GM06990 (cell line): ENCODE measurements at regions not wholly inside any gene's neighbourhood (a gene's known extent, or its start where the extent isn't known, plus 50 kb on each side); places are given as distances from the start of the nearest gene placed in this dataset.
A peak's percentile ranks its signal among the peaks of the same experiment; 100 is the strongest.
"Not testable (repeated sequence)": the region's sequence is repeated elsewhere in the genome, so short reads cannot be mapped to it uniquely, and the experiment has no call there.

ENCODE experiments used
- DNase-seq: peaks from one replicate; pipeline ENCODE4 v3.0.0-alpha.2; 2011; ENCODE audit not compliant: insufficient read length; ENCODE audit errors: extremely low read depth
- H3K27me3 ChIP-seq: replicated peaks from 2 replicates; pipeline ENCODE4 v1.6.0; 2011; ENCODE audit warnings: low read length; ENCODE audit not compliant: control insufficient read depth, insufficient read depth
- H3K36me3 ChIP-seq: 2 replicates; pipeline ENCODE4 v1.5.1; 2011; ENCODE audit warnings: low read length; ENCODE audit not compliant: control insufficient read depth, insufficient read depth
- H3K4me3 ChIP-seq: replicated peaks from 2 replicates; pipeline ENCODE4 v1.5.1; 2011; ENCODE audit warnings: low read depth, mild to moderate bottlenecking, control low read depth, low read length
- TF ChIP-seq, protein P1 (sequence below): IDR thresholded peaks from 2 replicates; pipeline ENCODE4 v1.5.1; 2011; ENCODE audit warnings: low read length, control low read depth, mild to moderate bottlenecking, inconsistent platforms; ENCODE audit not compliant: insufficient read depth, poor library complexity, severe bottlenecking

- H3K27me3 ChIP-seq, result no peaks in the 10 kb centered on the region
- no peak for DNase-seq
- no peak overlapping the region for H3K4me3 ChIP-seq
- H3K36me3 ChIP-seq, result no peaks in the 10 kb centered on the region
- TF ChIP-seq, protein P1, sequence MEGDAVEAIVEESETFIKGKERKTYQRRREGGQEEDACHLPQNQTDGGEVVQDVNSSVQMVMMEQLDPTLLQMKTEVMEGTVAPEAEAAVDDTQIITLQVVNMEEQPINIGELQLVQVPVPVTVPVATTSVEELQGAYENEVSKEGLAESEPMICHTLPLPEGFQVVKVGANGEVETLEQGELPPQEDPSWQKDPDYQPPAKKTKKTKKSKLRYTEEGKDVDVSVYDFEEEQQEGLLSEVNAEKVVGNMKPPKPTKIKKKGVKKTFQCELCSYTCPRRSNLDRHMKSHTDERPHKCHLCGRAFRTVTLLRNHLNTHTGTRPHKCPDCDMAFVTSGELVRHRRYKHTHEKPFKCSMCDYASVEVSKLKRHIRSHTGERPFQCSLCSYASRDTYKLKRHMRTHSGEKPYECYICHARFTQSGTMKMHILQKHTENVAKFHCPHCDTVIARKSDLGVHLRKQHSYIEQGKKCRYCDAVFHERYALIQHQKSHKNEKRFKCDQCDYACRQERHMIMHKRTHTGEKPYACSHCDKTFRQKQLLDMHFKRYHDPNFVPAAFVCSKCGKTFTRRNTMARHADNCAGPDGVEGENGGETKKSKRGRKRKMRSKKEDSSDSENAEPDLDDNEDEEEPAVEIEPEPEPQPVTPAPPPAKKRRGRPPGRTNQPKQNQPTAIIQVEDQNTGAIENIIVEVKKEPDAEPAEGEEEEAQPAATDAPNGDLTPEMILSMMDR, result no peak
Observed at GRCh38 chr5:53169933-53170332, 60.4 kb upstream of the MOCS2 start.

DNA sequence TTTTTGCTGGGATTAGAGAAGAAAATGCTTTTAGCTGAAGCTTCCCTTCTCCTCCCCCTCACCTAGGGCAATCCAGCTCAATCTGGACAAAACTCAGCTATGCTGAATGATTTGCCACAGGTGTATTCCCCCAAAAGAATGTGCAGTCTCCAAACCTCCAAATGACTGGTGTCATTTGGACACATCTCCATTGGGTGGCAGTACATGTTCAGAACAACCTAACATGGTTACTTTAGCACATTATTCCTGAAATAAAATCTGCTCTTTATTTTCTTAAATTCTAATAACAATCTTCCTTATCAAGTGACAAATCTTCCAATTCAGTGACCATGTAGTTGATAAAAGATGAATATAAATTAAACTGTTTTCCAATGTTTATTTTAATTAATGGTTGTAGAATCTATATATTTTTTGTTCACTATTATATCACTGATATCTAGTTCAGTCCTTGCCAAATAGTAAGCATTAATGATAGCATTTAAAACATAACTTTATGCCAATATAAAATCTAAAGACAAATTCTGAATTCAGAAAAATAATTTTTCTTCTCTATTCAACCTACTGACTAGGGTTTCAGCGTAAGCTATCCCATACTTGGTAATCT, 61.3 kb upstream of the MOCS2 start:
- DNase-seq, result no peak
- Histone ChIP-seq H3K4me3 (no peak overlapping the region), H3K36me3 (no peaks in the 10 kb centered on the region), H3K27me3 (no peaks in the 10 kb centered on the region)
- TF ChIP-seq, protein P1, result peak; percentile 49

GRCh38 chr5:53172073-53172472, 62.5 kb upstream of the MOCS2 start:
- H3K36me3 ChIP-seq, H3K27me3 ChIP-seq, H3K4me3 ChIP-seq, DNase-seq: not testable (repeated sequence)

DNA sequence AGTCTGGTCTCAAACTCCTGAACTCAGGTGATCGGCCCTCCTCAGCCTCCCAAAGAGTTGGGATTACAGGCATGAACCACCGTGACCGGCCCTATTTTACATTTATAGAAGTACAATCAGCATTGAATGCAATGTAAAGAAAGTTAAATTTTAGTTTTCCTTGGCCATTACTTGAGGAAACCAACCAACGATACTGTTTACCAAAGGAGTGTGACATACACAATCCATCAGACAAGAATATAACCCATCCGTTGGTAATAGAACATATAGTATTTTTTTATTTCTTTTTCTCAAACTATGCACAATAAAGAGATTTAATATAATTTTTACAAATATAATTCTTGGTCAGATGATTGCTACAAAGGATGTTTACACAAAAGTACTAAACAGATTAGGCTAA, 63.1 kb upstream of the MOCS2 start:
- Histone ChIP-seq H3K36me3 (no peaks in the 10 kb centered on the region), H3K27me3 (no peaks in the 10 kb centered on the region), H3K4me3 (no peak overlapping the region)
- TF ChIP-seq, protein P1, result no peak
- DNase-seq, result no peak

DNA sequence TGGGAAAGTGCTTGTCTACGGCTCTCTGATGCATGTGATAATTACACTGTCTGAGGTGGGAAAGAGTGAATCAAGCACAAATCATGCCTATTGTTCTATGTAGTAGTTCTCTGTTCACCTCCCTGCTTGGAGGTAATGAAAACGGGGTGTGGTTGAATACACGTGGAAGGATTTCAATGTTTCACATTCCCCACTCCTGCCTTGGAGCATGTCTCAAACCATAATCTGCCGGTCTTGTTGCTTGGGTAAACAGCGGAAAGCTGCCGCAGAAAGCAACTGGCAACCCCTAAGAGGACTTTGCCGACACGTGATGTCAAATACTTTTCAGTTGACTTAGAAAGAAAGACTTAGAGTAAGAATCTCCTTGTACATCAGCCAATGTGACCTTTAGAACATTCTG, 63.5 kb upstream of the MOCS2 start:
- no peak for DNase-seq
- H3K27me3 ChIP-seq, result no peaks in the 10 kb centered on the region
- no peaks in the 10 kb centered on the region for H3K36me3 ChIP-seq
- H3K4me3 ChIP-seq, result no peak overlapping the region
- TF ChIP-seq, protein P1, result no peak

GRCh38 chr5:53178830-53179229, 69.3 kb upstream of the MOCS2 start:
- no peak for DNase-seq
- H3K36me3 ChIP-seq, result no peaks in the 10 kb centered on the region
- TF ChIP-seq, protein P1, result no peak
- no peaks in the 10 kb centered on the region for H3K27me3 ChIP-seq
- H3K4me3 ChIP-seq, result no peak overlapping the region
